ENCODE measurements at regions not wholly inside any gene's neighbourhood (a gene's known extent, or its start where the extent isn't known, plus 50 kb on each side); places are given as distances from the start of the nearest gene placed in this dataset.
"Not testable (repeated sequence)": the region's sequence is repeated elsewhere in the genome, so short reads cannot be mapped to it uniquely, and the experiment has no call there.

DNA sequence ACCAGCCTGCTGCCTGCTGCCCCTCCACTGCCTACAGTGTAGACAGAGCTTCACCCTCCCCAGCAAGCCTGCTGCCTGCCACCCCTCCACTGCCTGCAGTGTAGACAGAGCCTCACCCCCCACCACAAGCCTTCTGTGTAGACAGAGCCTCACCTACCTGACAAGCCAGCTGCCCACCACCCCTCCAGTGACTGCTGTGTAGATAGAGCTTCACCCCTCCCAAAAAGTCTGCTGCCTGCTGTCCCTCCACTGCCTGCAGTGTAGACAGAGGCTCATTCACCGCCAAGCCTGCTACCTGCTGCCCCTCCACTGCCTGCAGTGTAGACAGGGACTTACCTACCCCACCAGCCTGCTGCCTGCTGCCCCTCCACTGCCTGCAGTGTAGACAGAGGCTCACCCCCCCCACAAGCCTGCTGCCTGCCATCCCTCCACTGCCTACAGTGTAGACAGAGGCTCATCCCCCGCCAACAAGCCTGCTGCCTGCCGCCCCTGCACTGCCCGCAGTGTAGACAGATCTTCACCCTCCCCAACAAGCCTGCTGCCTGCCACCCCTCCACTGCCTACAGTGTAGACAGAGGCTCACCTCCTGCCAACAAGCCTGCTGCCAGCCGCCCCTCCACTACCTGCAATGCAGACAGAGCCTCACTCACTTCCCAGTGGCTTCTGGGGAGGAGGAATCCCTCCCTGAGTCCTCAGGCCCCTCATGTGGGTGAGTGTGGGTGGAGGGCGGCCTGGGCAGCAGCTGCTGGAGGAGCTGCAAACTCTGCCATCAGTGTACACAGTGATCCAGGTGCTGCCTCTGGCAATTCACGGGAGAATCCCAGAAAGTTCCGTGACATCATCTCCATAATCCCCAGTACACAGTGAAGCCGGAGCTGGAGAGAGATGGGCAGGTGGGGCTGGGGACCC, 140.9 kb downstream of the DLL1 start:
- DNase-seq (ENCODE audit: low read depth in 2 of 2): no peak

DNA sequence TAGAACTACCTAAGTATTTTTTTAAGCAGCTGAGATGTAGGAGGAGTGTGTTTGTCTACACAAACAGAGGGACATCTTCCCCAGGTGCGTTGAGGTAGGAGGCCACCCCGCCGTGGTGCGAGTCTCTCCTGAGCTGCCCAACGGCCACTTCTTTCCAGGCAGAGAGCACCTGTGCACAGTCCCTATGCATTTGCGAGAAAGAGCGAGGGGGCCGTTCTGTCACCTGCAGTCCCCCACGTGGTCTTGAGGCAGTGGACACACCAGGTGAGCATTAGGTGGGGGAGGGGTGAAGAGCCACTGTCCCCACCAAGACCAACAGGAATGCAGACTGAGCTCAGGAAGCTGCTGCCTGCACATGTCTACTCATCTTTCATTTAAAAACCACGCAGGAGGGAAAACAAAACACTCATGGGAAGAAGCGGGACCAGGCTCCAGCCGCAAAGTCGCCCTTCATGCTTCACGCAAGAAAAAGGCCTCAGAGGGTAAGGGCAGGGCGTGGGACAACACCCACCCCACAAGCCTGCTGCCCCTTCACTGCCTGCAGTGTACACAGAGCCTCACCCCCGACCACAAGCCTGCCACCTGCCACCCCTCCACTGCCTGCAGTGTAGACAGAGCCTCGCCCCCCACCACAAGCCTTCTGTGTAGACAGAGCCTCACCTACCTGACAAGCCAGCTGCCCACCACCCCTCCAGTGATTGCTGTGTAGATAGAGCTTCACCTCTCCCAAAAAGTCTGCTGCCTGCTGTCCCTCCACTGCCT, 142.0 kb downstream of the DLL1 start:
- DNase-seq (ENCODE audit: low read depth in 2 of 2): no peak

DNA sequence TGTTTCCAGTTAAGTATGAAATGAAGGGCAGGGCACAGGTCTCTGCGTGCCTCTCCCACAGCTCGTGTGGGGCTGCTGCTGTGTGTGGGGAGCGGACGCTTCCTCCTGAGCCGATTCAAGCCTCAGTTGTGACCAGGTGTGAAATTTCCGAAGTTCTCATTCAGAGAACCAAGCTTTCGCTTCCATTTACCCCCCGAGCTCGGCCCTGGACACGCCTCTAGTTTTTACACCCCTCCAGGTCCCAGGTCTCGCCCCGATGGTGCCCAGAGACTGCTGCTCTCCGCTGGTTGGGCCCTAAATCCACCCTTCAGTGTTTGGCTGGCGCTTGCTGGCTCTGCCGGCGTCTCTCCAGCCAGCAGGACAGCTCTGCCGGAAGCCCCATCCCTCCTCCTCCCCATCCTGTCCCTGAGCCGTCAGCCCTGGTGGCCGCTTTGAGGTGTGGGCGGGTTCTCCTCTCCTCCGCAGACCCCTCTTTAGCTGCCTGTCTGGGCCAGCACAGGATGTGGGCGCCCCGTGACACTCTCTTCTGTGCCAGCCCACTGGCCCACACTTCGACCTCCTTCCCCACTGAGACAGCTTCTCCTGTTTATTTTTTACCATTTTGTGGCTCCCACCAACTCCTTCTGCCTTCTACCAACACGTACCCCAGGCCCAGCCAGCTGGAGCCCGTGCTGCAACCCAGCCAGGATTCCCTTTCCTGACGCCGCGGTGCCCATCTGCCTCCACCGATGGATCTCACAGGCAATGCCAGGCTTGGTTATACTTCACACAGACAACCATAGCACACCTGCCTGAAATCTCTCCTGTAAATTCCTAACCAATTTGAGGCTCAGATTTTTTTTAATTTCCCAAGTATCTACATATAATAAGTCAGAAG, 142.8 kb downstream of the DLL1 start:
- no peak for DNase-seq (ENCODE audit: low read depth in 2 of 2)

DNA sequence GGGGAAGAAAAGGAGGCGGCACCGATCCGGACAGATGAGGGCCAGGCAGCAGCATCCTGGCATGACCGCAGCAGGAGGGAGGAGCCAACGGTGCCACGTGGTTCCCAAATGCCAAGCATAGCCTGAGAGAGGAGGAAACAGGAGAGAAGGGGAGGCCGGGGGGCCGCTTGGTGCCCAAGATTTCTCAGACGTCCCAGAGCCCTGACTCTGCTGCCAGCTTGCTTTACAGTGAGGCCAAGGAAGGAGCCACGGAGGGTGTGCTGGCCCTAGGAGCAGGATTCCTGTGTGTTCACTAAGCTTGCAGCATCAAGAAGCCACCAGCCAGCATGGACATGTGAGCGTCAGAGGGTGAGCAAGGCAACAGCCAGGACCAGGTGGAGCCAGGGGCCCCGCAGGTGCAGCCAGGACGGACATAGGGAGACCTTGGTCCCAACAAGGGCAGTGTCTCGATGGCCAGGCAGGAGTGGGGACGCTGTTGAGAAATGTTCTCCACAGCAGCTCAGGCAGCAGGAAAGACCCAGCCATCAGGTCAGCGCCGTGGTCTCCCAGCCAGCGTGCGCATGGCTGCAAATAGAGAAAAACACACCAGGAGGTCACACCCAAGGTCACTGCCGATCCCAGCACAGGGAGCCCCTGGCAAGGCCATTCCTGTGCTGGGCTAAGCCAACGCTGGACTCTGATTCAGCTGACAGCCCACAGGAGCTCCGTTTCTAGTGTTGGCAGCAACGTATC, 143.7 kb downstream of the DLL1 start:
- no peak for DNase-seq (ENCODE audit: low read depth in 2 of 2)

- DNase-seq (ENCODE audit: low read depth in 2 of 2): no peak
Measured at GRCh38 chr6:170146640-170147039, 144.2 kb downstream of the DLL1 start.

- not testable (repeated sequence) for DNase-seq (ENCODE audit: low read depth in 2 of 2)
Measured at GRCh38 chr6:170146131-170146530, 144.7 kb downstream of the DLL1 start.

- DNase-seq (ENCODE audit: low read depth in 2 of 2): not testable (repeated sequence)
Measured at GRCh38 chr6:170145716-170146115, 145.2 kb downstream of the DLL1 start.

DNA sequence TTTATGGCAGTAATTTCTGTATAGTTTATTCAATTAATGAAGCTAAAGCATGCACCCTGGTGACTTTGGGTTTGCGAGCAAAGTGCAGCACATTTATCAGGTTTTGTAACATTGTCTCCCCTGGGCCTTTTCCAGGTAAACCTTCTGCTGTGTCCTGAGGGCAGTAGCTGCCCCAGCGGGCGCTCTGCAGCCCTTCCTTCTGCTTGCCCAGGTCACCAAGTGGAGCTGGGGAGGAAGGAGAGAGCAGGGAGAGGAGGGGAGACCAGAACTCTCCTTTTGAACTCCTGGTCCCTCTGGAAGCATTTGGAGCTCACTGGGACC, 145.6 kb downstream of the DLL1 start:
- no peak for DNase-seq (ENCODE audit: low read depth in 2 of 2)

- no peak for DNase-seq (ENCODE audit: low read depth in 2 of 2)
Measured at GRCh38 chr6:170144571-170145271, 146.2 kb downstream of the DLL1 start.

GRCh38 chr6:170143401-170144150, 147.3 kb downstream of the DLL1 start:
- no peak for DNase-seq (ENCODE audit: low read depth in 2 of 2)

DNA sequence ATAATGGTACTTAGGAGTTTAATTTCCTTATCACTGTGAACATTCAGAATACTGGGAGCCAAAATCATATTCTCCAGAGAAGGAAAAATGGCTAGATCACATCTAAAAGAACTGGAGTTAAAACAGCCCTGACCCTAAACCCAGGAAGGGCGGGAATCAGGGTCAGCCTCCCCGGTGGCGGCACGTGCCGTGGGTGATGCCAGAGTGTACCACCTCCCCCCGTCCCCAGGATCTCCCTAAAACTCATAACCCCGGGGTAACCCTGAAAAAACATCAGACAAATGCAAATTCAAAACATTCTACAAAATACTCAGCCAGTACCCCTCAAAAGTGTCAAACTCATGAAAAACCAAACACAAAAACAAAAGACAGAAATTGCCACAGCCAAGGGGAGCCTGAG, 148.3 kb downstream of the DLL1 start:
- no peak for DNase-seq (ENCODE audit: low read depth in 2 of 2)

DNA sequence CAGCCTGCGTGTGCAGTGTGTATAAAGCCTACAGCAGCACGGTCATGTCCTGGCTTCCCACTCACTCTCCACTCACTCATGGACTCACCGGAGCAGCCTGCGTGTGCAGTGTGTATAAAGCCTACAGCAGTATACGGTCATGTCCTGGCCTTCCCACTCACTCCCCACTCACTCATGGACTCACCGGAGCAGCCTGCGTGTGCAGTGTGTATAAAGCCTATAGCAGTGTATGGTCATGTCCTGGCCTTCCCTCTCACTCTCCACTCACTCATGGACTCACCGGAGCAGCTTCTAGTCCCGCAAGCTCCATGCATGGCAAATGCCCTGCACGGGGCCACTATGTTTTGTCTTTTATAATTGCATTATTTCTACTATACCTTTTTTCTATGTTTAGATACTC, 149.8 kb downstream of the DLL1 start:
- not testable (repeated sequence) for DNase-seq (ENCODE audit: low read depth in 2 of 2)

GRCh38 chr6:170140129-170140528, 150.7 kb downstream of the DLL1 start:
- DNase-seq (ENCODE audit: low read depth in 2 of 2): no peak

DNA sequence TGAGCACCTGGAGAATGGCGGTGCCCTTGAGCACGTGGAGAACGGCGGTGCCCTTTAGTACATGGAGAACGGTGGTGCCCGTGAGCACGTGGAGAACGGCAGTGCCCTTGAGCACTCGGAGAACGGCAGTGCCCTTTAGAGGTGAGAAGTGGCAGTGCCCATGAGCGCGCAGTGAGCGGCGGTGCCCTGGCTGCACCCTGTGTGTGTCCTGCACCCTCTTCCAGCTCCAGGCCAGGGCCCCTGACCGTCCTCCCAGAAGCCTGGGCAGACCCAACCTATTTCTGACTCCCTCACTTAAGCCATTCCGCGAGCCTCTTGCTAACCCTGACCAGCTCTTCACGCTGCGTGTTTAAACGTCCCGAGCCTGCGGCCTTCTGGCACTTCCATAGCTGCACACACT, 151.3 kb downstream of the DLL1 start:
- no peak for DNase-seq (ENCODE audit: low read depth in 2 of 2)

DNA sequence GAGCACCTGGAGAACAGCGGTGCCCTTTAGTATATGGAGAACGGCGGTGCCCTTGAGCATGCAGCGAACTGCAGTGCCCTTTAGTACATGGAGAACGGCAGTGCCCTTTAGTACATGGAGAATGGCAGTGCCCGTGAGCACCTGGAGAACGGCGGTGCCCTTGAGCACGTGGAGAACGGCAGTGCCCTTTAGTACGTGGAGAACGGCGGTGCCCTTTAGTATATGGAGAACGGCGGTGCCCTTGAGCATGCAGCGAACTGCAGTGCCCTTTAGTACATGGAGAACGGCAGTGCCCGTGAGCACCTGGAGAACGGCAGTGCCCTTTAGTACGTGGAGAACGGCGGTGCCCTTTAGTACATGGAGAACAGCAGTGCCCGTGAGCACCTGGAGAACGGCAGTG, 151.8 kb downstream of the DLL1 start:
- not testable (repeated sequence) for DNase-seq (ENCODE audit: low read depth in 2 of 2)

DNA sequence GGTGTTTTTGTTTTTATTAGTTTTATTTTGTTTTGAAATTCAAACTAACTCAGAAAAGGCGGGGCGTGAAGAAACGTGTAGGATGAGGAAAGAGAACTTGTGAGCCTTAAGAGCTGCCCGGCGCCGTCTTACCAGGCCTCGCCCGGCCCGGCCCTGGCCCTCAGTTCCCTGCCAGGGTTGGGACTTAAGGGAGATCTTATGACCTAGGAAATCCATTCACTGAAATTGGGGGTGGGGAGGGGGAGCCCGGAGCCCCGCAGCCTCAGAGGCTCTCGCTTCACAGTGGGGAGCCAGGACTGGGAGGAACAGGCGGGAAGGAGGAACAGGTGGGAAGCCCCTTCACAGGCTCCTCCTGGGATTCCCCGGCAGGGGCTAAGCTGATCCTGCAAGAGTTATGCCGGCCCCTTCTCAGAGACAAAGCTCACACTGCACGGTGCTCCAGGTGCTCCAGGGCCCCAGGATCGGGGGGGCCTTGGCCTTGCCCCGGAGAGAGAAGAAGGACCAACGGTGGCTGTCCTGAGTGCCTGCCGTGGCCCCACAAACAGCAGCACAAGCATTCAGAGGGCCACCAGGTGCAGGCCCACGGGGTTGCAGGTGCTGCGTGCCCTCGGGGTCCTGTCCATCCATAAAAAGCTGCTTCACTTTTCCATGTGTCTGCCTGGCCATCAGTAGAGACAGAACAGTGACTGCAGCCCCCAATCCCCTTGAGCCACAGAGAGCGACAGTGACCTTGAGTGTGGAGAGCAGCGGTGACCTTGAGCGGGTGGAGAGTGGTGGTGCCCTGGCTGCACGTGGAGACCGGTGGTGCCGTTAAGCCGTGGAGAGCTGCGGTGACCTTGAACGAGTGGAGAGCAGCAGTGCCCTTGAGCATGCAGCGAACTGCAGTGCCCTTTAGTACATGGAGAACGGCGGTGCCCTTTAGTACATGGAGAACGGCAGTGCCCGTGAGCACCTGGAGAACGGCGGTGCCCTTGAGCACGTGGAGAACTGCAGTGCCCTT, 152.7 kb downstream of the DLL1 start:
- DNase-seq (ENCODE audit: low read depth in 2 of 2): no peak

- no peak for DNase-seq (ENCODE audit: low read depth in 2 of 2)
Measured at GRCh38 chr6:170137176-170137891, 153.5 kb downstream of the DLL1 start.

- DNase-seq (ENCODE audit: low read depth in 2 of 2): no peak
Measured at GRCh38 chr6:170136541-170137175, 154.2 kb downstream of the DLL1 start.

Data from fibroblast of skin of left quadriceps (primary cell).